H1 (cell line): ENCODE measurements at regions not wholly inside any gene's neighbourhood (a gene's known extent, or its start where the extent isn't known, plus 50 kb on each side); places are given as distances from the start of the nearest gene placed in this dataset.
"Not testable (repeated sequence)": the region's sequence is repeated elsewhere in the genome, so short reads cannot be mapped to it uniquely, and the experiment has no call there.

Experiments
- CTCF ChIA-PET: fragments of 300-600 bp; sonication (Branson Sonifier 250); formaldehyde crosslinking; loops from one replicate; lab custom pipeline; 2021; ENCODE audit not compliant: partially characterized antibody; lab: Charles Lee
- POLR2A ChIA-PET: fragments of 300-600 bp; sonication (Branson Sonifier 250); formaldehyde crosslinking; loops from one replicate; lab custom pipeline; 2021; ENCODE audit warnings: inconsistent platforms; ENCODE audit not compliant: partially characterized antibody; lab: Charles Lee
- DNase-seq, 2 experiments: peaks; one replicate each; pipeline versions ENCODE4 v3.0.0 to v3.0.0-alpha.2; 2010 to 2022; ENCODE audit warnings: low spot score in 2 of 2, low read depth in 1 of 2, mixed read lengths in 1 of 2
- FAIRE-seq: peaks from 2 replicates; lab custom pipeline; 2011; peaks lifted over from hg19 to GRCh38; lab: Jason Lieb, UNC
- H2AFZ ChIP-seq: 2 replicates; pipeline ENCODE4 v1.8.1; 2012; ENCODE audit warnings: low read length, inconsistent platforms
- H2AK5ac ChIP-seq: 2 replicates; pipeline ENCODE4 v1.6.1; 2013; ENCODE audit warnings: low read depth, low read length
- H2BK120ac ChIP-seq: replicated peaks from 2 replicates; pipeline ENCODE3; 2013; ENCODE audit warnings: low read depth, low read length, inconsistent platforms
- H2BK12ac ChIP-seq: 2 replicates; pipeline ENCODE4 v1.6.1; 2013; ENCODE audit warnings: low read depth, low read length
- H2BK15ac ChIP-seq: 2 replicates; pipeline ENCODE4 v1.6.1; 2013; ENCODE audit warnings: low read length
- H2BK20ac ChIP-seq: 2 replicates; pipeline ENCODE4 v1.6.1; 2013; ENCODE audit warnings: low read length
- H2BK5ac ChIP-seq: 2 replicates; pipeline ENCODE4 v1.6.1; 2013; ENCODE audit warnings: low read depth, low read length
- H3K14ac ChIP-seq: 2 replicates; pipeline ENCODE4 v1.6.1; 2013; ENCODE audit warnings: inconsistent platforms; ENCODE audit not compliant: insufficient read length
- H3K18ac ChIP-seq: 2 replicates; pipeline ENCODE4 v1.6.1; 2013; ENCODE audit warnings: low read length; ENCODE audit errors: extremely low read depth
- H3K23ac ChIP-seq: 2 replicates; pipeline ENCODE4 v1.6.1; 2013; ENCODE audit warnings: inconsistent platforms; ENCODE audit not compliant: insufficient read length
- H3K23me2 ChIP-seq: 2 replicates; pipeline ENCODE4 v1.6.1; 2013; ENCODE audit warnings: low read depth, low read length
- H3K27ac ChIP-seq: 2 replicates; pipeline ENCODE4 v1.6.1; 2011; ENCODE audit warnings: low read depth, low read length, inconsistent platforms
- H3K27me3 ChIP-seq, 4 experiments: replicated peaks in 1 of 4; 1 replicate in 1 of 4; 2 replicates in 3 of 4; pipeline versions ENCODE4 v1.6.1 to v1.8.1; 2011 to 2013; ENCODE audit warnings: low read length in 3 of 4, mild to moderate bottlenecking in 3 of 4, inconsistent platforms in 2 of 4, mixed read lengths in 2 of 4, moderate library complexity in 1 of 4; ENCODE audit not compliant: control insufficient read depth in 3 of 4, insufficient read depth in 3 of 4; ENCODE audit errors: extremely low read depth in 1 of 4
- H3K36me3 ChIP-seq, 4 experiments: 2 replicates each; pipeline versions ENCODE4 v1.6.1 to v1.8.1; 2011 to 2013; ENCODE audit warnings: mild to moderate bottlenecking in 4 of 4, low read length in 3 of 4, moderate library complexity in 2 of 4, control low read depth in 1 of 4, inconsistent platforms in 1 of 4; ENCODE audit not compliant: insufficient read depth in 4 of 4, control insufficient read depth in 2 of 4
- H3K4ac ChIP-seq: replicated peaks from 2 replicates; pipeline ENCODE3; 2013; ENCODE audit warnings: low read length, low read depth, mixed read lengths, inconsistent platforms; ENCODE audit not compliant: insufficient read length
- H3K4me1 ChIP-seq, 4 experiments: replicated peaks in 1 of 4; 1 replicate in 1 of 4; 2 replicates in 3 of 4; pipeline versions ENCODE4 v1.6.1 to v1.8.1; 2011 to 2013; ENCODE audit warnings: low read length in 3 of 4, inconsistent platforms in 2 of 4, mixed read lengths in 1 of 4; ENCODE audit not compliant: insufficient read depth in 4 of 4, control insufficient read depth in 3 of 4
- H3K4me2 ChIP-seq, 2 experiments: 2 replicates each; pipeline versions ENCODE4 v1.6.1 to v1.8.1; 2011 to 2013; ENCODE audit warnings: low read depth in 2 of 2, low read length in 2 of 2, control low read depth in 1 of 2, inconsistent platforms in 1 of 2, mild to moderate bottlenecking in 1 of 2; ENCODE audit not compliant: insufficient read depth in 1 of 2
- H3K4me3 ChIP-seq, 4 experiments: fragments of 200-600, 300-600 bp in 1 of 4; sonication (generic), shearing (Covaris generic), sonication (Bioruptor Twin) in 1 of 4; 2 replicates each; pipeline versions ENCODE4 v1.5.1 to v1.8.1; 2011 to 2016; ENCODE audit warnings: low read length in 4 of 4, low read depth in 3 of 4, control low read depth in 2 of 4, inconsistent platforms in 2 of 4, mild to moderate bottlenecking in 2 of 4, mixed read lengths in 1 of 4, moderate library complexity in 1 of 4; ENCODE audit not compliant: insufficient read depth in 2 of 4; ENCODE audit errors: extremely low read depth in 1 of 4
- H3K56ac ChIP-seq: replicated peaks from 2 replicates; pipeline ENCODE3; 2013; ENCODE audit warnings: low read depth, mild to moderate bottlenecking, mixed read lengths, low read length, inconsistent platforms; ENCODE audit not compliant: insufficient read length
- H3K79me1 ChIP-seq: 2 replicates; pipeline ENCODE4 v1.6.1; 2013; ENCODE audit warnings: low read depth, low read length, control low read depth
- H3K79me2 ChIP-seq, 2 experiments: 2 replicates each; pipeline versions ENCODE4 v1.6.1 to v1.8.1; 2012 to 2013; ENCODE audit warnings: low read length in 2 of 2, mild to moderate bottlenecking in 2 of 2, inconsistent platforms in 1 of 2; ENCODE audit not compliant: insufficient read depth in 2 of 2, control insufficient read depth in 1 of 2
- H3K9ac ChIP-seq, 4 experiments: replicated peaks in 1 of 4; 1 replicate in 1 of 4; 2 replicates in 3 of 4; pipeline versions ENCODE4 v1.6.1 to v1.8.1; 2011 to 2013; ENCODE audit warnings: low read depth in 3 of 4, low read length in 3 of 4, control low read depth in 2 of 4, mild to moderate bottlenecking in 2 of 4, moderate library complexity in 2 of 4, inconsistent platforms in 1 of 4; ENCODE audit errors: extremely low read depth in 1 of 4
- H3K9me3 ChIP-seq, 2 experiments: 2 replicates each; pipeline versions ENCODE4 v1.6.1 to v1.8.1; 2012 to 2013; ENCODE audit warnings: mild to moderate bottlenecking in 2 of 2, moderate library complexity in 2 of 2, control low read depth in 1 of 2, inconsistent platforms in 1 of 2, low read depth in 1 of 2, low read length in 1 of 2, mixed read lengths in 1 of 2; ENCODE audit not compliant: insufficient read depth in 2 of 2
- H4K20me1 ChIP-seq, 2 experiments: replicated peaks in 1 of 2; 2 replicates each; pipeline versions ENCODE3 to v1.8.1; 2011 to 2013; ENCODE audit warnings: inconsistent platforms in 2 of 2, low read length in 2 of 2, mild to moderate bottlenecking in 1 of 2; ENCODE audit not compliant: insufficient read depth in 2 of 2, control insufficient read depth in 1 of 2
- H4K5ac ChIP-seq: 2 replicates; pipeline ENCODE4 v1.6.1; 2013; ENCODE audit warnings: low read length, low read depth, mixed read lengths, inconsistent platforms; ENCODE audit not compliant: insufficient read length
- H4K8ac ChIP-seq: 2 replicates; pipeline ENCODE4 v1.8.0; 2013; ENCODE audit warnings: mild to moderate bottlenecking, moderate library complexity, low read length, inconsistent platforms; ENCODE audit not compliant: insufficient read depth; ENCODE audit errors: extremely low read depth
- H4K91ac ChIP-seq: replicated peaks from 2 replicates; pipeline ENCODE3; 2013; ENCODE audit warnings: low read length, mixed read lengths, inconsistent platforms; ENCODE audit not compliant: insufficient read length
- WGBS, 2 experiments: shearing (Covaris generic) in 1 of 2; methylation state at CpG; one replicate each; pipeline versions ENCODE4 v1.1.6 to v1.1.7; 2013 to 2015; ENCODE audit warnings: low lambda C conversion rate in 2 of 2, mixed read lengths in 2 of 2, inconsistent platforms in 1 of 2, low coverage in 1 of 2, missing lambda C conversion rate in 1 of 2; ENCODE audit not compliant: insufficient replicate concordance in 2 of 2, insufficient coverage in 1 of 2, insufficient read length in 1 of 2; ENCODE audit errors: extremely low coverage in 1 of 2, missing lambda C conversion rate in 1 of 2; 5-methylcytosine and 5-hydroxymethylcytosine counted together

GRCh38 chr21:13384143-13384542, 225.4 kb upstream of the POTED start:
- H3K4me2 ChIP-seq, H2AFZ ChIP-seq, H3K79me1 ChIP-seq, H4K20me1 ChIP-seq, H2BK5ac ChIP-seq, H2BK20ac ChIP-seq, H2BK12ac ChIP-seq, H3K9ac ChIP-seq, H3K14ac ChIP-seq, CTCF ChIA-PET, H3K27me3 ChIP-seq, H3K36me3 ChIP-seq, H2BK15ac ChIP-seq, DNase-seq, H3K23ac ChIP-seq, H3K56ac ChIP-seq, H3K4me3 ChIP-seq, H3K4ac ChIP-seq, H4K5ac ChIP-seq, H4K91ac ChIP-seq, H3K27ac ChIP-seq, H3K4me1 ChIP-seq, POLR2A ChIA-PET, H3K18ac ChIP-seq, H2AK5ac ChIP-seq, H2BK120ac ChIP-seq, H3K79me2 ChIP-seq, H3K23me2 ChIP-seq, H4K8ac ChIP-seq: not testable (repeated sequence)
- H3K9me3 ChIP-seq = peaks cover 0 to 20% of the 10 kb centered on the region in 2 experiments; a peak in 2 of 4 replicates
- 61% methylated on average over 3 of the region's 3 CpGs; no CpG with 5 or more reads in 1 of the 2 experiments for WGBS, 2 experiments
- peak; percentile 60 for FAIRE-seq

- peaks cover 17 to 20% of the 10 kb centered on the region in 2 experiments; a peak in 3 of 4 replicates for H3K9me3 ChIP-seq
- POLR2A ChIA-PET, FAIRE-seq, H3K27ac ChIP-seq, H3K4me1 ChIP-seq, H4K5ac ChIP-seq, H3K23ac ChIP-seq, H3K36me3 ChIP-seq, H3K23me2 ChIP-seq, H2BK20ac ChIP-seq, H2BK15ac ChIP-seq, H2BK5ac ChIP-seq, CTCF ChIA-PET, DNase-seq, H3K4me2 ChIP-seq, H4K91ac ChIP-seq, H3K14ac ChIP-seq, H3K4ac ChIP-seq, H2BK12ac ChIP-seq, H2BK120ac ChIP-seq, H4K8ac ChIP-seq, H3K4me3 ChIP-seq, H3K79me1 ChIP-seq, H3K56ac ChIP-seq, H4K20me1 ChIP-seq, H3K18ac ChIP-seq, H3K9ac ChIP-seq, H3K27me3 ChIP-seq, H2AK5ac ChIP-seq, H2AFZ ChIP-seq, H3K79me2 ChIP-seq: not testable (repeated sequence)
Observed at GRCh38 chr21:13409184-13409583, 200.4 kb upstream of the POTED start.
